ENCODE measurements at regions not wholly inside any gene's neighbourhood (a gene's known extent, or its start where the extent isn't known, plus 50 kb on each side); places are given as distances from the start of the nearest gene placed in this dataset.

DNA sequence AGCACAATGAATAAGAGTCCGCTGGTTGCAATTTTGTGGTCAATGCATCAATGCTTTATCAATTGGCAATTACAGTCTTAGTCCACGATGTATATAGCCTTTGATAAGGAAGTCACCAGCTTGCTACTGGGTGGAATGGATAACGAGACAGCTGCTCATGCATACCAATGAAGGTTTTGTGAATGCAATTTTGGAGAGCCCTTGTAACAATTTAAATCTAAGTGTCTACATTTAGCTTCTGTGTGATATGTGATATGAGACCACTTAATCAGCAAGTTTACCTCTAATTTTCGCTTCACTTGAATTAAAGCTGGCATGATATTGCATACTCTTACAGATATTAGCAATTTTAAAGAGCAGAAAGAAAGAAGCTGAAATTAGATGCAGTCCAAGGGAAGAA, 543.9 kb downstream of the RNF144B start:
- TF ChIP-seq POLR2AphosphoS5 (IDR thresholded peaks at IDR 0.05; ENCODE audit: control insufficient read depth, insufficient read depth, low read depth, low read length) (no peak), GABPB1 (CRISPR knock-in tag; IDR thresholded peaks at IDR 0.05) (no peak), CHD2 (IDR thresholded peaks at IDR 0.05; ENCODE audit: low read depth, low read length) (no peak), POLR2A (conservative IDR thresholded peaks at IDR 0.05) (no peak), ZNF280B (CRISPR knock-in tag; IDR thresholded peaks at IDR 0.05) (no peak), CTCF (IDR thresholded peaks at IDR 0.05 in 2 of 3, conservative IDR thresholded peaks at IDR 0.05 in 1 of 3; ENCODE audit: insufficient read depth in 2 of 3, low read depth in 1 of 3, low read length in 3 of 3) (no peak), REST (IDR thresholded peaks at IDR 0.05; ENCODE audit: borderline replicate concordance) (no peak), REST (CRISPR knock-in tag; IDR thresholded peaks at IDR 0.05; ENCODE audit: low read depth) (no peak), FOXP1 (CRISPR knock-in tag; IDR thresholded peaks at IDR 0.05) (no peak), TAF15 (IDR thresholded peaks at IDR 0.05; ENCODE audit: low read depth, low read length) (no peak), SMAD3 (CRISPR knock-in tag; conservative IDR thresholded peaks at IDR 0.05) (no peak)
- TF ChIP-seq, protein P1, sequence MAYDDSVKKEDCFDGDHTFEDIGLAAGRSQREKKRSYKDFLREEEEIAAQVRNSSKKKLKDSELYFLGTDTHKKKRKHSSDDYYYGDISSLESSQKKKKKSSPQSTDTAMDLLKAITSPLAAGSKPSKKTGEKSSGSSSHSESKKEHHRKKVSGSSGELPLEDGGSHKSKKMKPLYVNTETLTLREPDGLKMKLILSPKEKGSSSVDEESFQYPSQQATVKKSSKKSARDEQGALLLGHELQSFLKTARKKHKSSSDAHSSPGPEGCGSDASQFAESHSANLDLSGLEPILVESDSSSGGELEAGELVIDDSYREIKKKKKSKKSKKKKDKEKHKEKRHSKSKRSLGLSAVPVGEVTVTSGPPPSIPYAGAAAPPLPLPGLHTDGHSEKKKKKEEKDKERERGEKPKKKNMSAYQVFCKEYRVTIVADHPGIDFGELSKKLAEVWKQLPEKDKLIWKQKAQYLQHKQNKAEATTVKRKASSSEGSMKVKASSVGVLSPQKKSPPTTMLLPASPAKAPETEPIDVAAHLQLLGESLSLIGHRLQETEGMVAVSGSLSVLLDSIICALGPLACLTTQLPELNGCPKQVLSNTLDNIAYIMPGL (CRISPR knock-in tag; IDR thresholded peaks at IDR 0.05), result no peak
